PC-3 (cell line): ENCODE measurements at regions not wholly inside any gene's neighbourhood (a gene's known extent, or its start where the extent isn't known, plus 50 kb on each side); places are given as distances from the start of the nearest gene placed in this dataset.

Source experiments
- ATAC-seq: fragments of 200-7000 bp; cut with Tn5 transposase; 2 replicates; pipeline ENCODE4 v1.9.1; 2020; ENCODE audit warnings: mild to moderate bottlenecking, moderate library complexity
- BruUV-seq: library from RNA; stranded (reverse); fragments of 400-500 nt; replicated peaks from 2 replicates; lab custom pipeline; 2021; lab: Mats Ljungman, UMichigan
- CTCF ChIA-PET: fragments of 300-600 bp; sonication (Branson Sonifier 250); formaldehyde crosslinking; loops from one replicate; lab custom pipeline; 2022; ENCODE audit warnings: antibody characterized with exemption; lab: Charles Lee
- POLR2A ChIA-PET: fragments of 300-600 bp; sonication (Branson Sonifier 250); formaldehyde crosslinking; loops from one replicate; lab custom pipeline; 2022; ENCODE audit warnings: antibody characterized with exemption; ENCODE audit not compliant: unreplicated experiment; lab: Charles Lee
- DNase-seq: peaks from one replicate; pipeline ENCODE4 v3.0.0-alpha.2; 2015
- H2AFZ ChIP-seq: fragments of 300-600 bp; sonication (generic); 2 replicates; pipeline ENCODE4 v1.6.0; 2016; ENCODE audit warnings: antibody characterized with exemption, low read length
- H3F3A ChIP-seq: fragments of 300-600 bp; sonication (generic); one replicate; pipeline ENCODE4 v1.6.0; 2017; ENCODE audit warnings: antibody characterized with exemption, low read length, control low read depth, mild to moderate bottlenecking; ENCODE audit not compliant: unreplicated experiment
- H3K27ac ChIP-seq: fragments of 300-600 bp; sonication (generic); 2 replicates; pipeline ENCODE4 v1.5.1; 2016; ENCODE audit warnings: mild to moderate bottlenecking, low read length
- H3K27me3 ChIP-seq: fragments of 300-600 bp; sonication (generic); 2 replicates; pipeline ENCODE4 v1.6.1; 2016; ENCODE audit warnings: low read length, mixed read lengths
- H3K36me3 ChIP-seq: fragments of 300-600 bp; sonication (generic); 2 replicates; pipeline ENCODE4 v1.6.1; 2016; ENCODE audit warnings: low read depth, mixed run types, low read length, mixed read lengths
- H3K4me1 ChIP-seq: fragments of 300-600 bp; sonication (generic); 2 replicates; pipeline ENCODE4 v1.5.1; 2016; ENCODE audit warnings: low read length; ENCODE audit not compliant: insufficient read depth
- H3K4me2 ChIP-seq: fragments of 300-600 bp; sonication (generic); 2 replicates; pipeline ENCODE4 v1.6.0; 2016; ENCODE audit warnings: low read length
- H3K4me3 ChIP-seq: fragments of 300-600 bp; sonication (generic); 2 replicates; pipeline ENCODE4 v1.5.1; 2016; ENCODE audit warnings: mild to moderate bottlenecking, low read length, mixed read lengths
- H3K79me2 ChIP-seq: fragments of 300-600 bp; sonication (generic); 2 replicates; pipeline ENCODE4 v1.6.1; 2017; ENCODE audit warnings: low read length, mixed read lengths
- H3K9ac ChIP-seq: fragments of 300-600 bp; sonication (generic); 2 replicates; pipeline ENCODE4 v1.6.0; 2016; ENCODE audit warnings: mild to moderate bottlenecking, low read length
- H3K9me2 ChIP-seq: fragments of 300-600 bp; sonication (generic); replicated peaks from 2 replicates; pipeline ENCODE4 v1.6.1; 2016; ENCODE audit warnings: mixed run types, low read length, mixed read lengths
- H3K9me3 ChIP-seq: fragments of 300-600 bp; sonication (generic); 2 replicates; pipeline ENCODE4 v1.6.1; 2016; ENCODE audit warnings: low read length, mixed read lengths
- H4K20me1 ChIP-seq: fragments of 300-600 bp; sonication (generic); 2 replicates; pipeline ENCODE4 v1.6.1; 2016; ENCODE audit warnings: low read length, mixed read lengths
- EZH2 ChIP-seq: fragments of 300-600 bp; sonication (generic); IDR thresholded peaks from one replicate; pipeline ENCODE4 v1.6.1; 2017; ENCODE audit warnings: antibody characterized with exemption, mild to moderate bottlenecking, low read length; ENCODE audit not compliant: unreplicated experiment
- EZH2phosphoT487 ChIP-seq: fragments of 300-600 bp; sonication (generic); IDR thresholded peaks from 2 replicates; pipeline ENCODE4 v1.6.1; 2018; ENCODE audit warnings: mild to moderate bottlenecking, antibody characterized with exemption, low read length, borderline replicate concordance
- intact Hi-C: fragments of 100-400 bp; cut with micrococcal nuclease; formaldehyde crosslinking; loops from 2 replicates; pipeline ENCODE4 v1.9.0; 2023
- TF ChIP-seq, protein P1 (sequence below): fragments of 300-600 bp; sonication (generic); conservative IDR thresholded peaks from 2 replicates; pipeline ENCODE4 v1.5.1; 2017; ENCODE audit warnings: antibody characterized with exemption, low read depth, mild to moderate bottlenecking, low read length

DNA sequence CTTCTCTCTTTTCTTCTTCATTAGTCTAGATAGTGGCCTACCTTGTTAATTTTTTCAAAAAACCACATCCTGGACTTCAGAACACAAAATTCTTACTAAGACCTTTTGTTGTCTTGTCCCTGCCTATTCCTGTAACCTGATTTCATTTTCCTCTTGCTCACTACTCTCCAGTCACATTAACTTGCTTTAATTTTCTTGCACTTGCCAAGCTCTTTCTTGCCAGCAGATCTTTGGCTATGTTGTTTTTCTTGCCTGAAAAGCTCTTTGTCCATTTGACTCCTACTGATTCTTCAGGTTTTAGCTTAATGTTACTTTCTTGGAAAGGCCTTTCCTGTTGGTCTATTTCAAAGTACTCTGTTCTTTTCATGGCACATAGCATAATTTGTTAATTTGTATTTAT lies 356.8 kb downstream of the OSTF1 start:
- CTCF ChIA-PET: no interaction called here
- Histone ChIP-seq H3K4me1 (no peaks in the 10 kb centered on the region), H3K36me3 (no peaks in the 10 kb centered on the region), H2AFZ (no peak overlapping the region), H3K27me3 (no peaks in the 10 kb centered on the region), H3K79me2 (no peaks in the 10 kb centered on the region), H3K4me2 (no peak overlapping the region), H3K27ac (no peak overlapping the region), H3K9ac (no peak overlapping the region), H3F3A (no peaks in the 10 kb centered on the region), H3K9me3 (no peaks in the 10 kb centered on the region), H3K9me2 (no peaks in the 10 kb centered on the region), H4K20me1 (no peaks in the 10 kb centered on the region), H3K4me3 (no peak overlapping the region)
- intact Hi-C loops: no loop called here
- POLR2A ChIA-PET: no interaction called here
- no TSS peak for BruUV-seq
- ATAC-seq: no peak
- TF ChIP-seq EZH2phosphoT487 (no peak), EZH2 (no peak)
- TF ChIP-seq, protein P1, sequence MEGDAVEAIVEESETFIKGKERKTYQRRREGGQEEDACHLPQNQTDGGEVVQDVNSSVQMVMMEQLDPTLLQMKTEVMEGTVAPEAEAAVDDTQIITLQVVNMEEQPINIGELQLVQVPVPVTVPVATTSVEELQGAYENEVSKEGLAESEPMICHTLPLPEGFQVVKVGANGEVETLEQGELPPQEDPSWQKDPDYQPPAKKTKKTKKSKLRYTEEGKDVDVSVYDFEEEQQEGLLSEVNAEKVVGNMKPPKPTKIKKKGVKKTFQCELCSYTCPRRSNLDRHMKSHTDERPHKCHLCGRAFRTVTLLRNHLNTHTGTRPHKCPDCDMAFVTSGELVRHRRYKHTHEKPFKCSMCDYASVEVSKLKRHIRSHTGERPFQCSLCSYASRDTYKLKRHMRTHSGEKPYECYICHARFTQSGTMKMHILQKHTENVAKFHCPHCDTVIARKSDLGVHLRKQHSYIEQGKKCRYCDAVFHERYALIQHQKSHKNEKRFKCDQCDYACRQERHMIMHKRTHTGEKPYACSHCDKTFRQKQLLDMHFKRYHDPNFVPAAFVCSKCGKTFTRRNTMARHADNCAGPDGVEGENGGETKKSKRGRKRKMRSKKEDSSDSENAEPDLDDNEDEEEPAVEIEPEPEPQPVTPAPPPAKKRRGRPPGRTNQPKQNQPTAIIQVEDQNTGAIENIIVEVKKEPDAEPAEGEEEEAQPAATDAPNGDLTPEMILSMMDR: no peak
- no peak for DNase-seq

DNA sequence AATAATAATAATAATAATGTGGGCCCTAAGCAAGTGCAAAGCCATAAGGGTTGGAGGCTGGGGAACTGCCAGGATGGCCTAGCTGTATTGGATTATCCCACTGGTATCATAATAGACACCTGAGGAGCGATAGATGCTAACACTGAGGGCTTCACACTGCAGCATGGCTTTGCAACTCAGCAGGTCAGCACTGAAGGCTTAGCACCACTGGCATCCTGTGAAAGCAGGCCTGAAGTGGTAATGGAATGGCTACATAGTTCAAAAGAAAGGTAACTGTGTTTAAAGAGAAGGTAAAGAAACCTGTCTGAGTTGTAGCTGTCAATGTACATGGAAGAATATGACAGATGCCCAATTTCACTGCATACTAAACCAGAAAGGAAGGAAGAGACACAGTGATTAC lies 359.0 kb downstream of the OSTF1 start:
- CTCF ChIA-PET: no interaction called here
- BruUV-seq: no TSS peak
- H3K9me2 ChIP-seq: no peaks in the 10 kb centered on the region

DNA sequence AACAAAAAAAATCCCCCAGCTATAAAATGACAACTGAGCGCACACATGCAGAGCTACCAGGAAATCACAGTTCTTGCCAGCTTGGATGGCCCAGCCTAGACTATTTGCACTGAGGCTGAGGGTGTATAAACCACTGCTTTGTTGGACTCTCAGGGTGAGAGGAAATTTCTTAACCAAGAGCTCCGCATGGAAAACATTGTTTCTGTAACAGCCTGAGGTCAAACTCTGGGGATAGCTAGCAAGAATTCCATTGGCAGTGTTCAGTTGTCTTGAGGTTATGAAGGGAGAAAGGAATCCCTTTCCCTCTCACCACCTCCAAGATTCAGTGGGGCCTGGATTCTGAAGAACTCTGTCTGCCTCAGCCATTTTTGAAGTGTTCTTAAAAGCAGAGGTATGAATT lies 360.0 kb downstream of the OSTF1 start:
- ChIA-PET POLR2A (no interaction called here), CTCF (no interaction called here)
- no peaks in the 10 kb centered on the region for H3K36me3 ChIP-seq
- no peak overlapping the region for H3K27ac ChIP-seq
- no peaks in the 10 kb centered on the region for H3K9me2 ChIP-seq
- H3K4me1 ChIP-seq: no peaks in the 10 kb centered on the region
- H2AFZ ChIP-seq: no peak overlapping the region
- H3K79me2 ChIP-seq: no peaks in the 10 kb centered on the region
- DNase-seq (no peak), ATAC-seq (no peak)
- TF ChIP-seq EZH2 (no peak), EZH2phosphoT487 (no peak)
- TF ChIP-seq, protein P1: no peak
- intact Hi-C loops: no loop called here
- no peaks in the 10 kb centered on the region for H4K20me1 ChIP-seq
- H3K4me2 ChIP-seq: no peak overlapping the region
- no peak overlapping the region for H3K4me3 ChIP-seq
- H3K9ac ChIP-seq: no peak overlapping the region
- H3K27me3 ChIP-seq: no peaks in the 10 kb centered on the region
- H3K9me3 ChIP-seq: no peaks in the 10 kb centered on the region
- no peaks in the 10 kb centered on the region for H3F3A ChIP-seq
- BruUV-seq: no TSS peak

More for the DNA sequence above, 359.0 kb downstream of the OSTF1 start:
- intact Hi-C loops: no loop called here
- POLR2A ChIA-PET: no interaction called here
- no peak overlapping the region for H2AFZ ChIP-seq
- no peak for DNase-seq
- H3F3A ChIP-seq: no peaks in the 10 kb centered on the region
- H3K4me2 ChIP-seq: no peak overlapping the region
- no peaks in the 10 kb centered on the region for H3K9me3 ChIP-seq
- no peaks in the 10 kb centered on the region for H3K36me3 ChIP-seq
- H3K4me1 ChIP-seq: no peaks in the 10 kb centered on the region
- H4K20me1 ChIP-seq: no peaks in the 10 kb centered on the region
- no peaks in the 10 kb centered on the region for H3K27me3 ChIP-seq
- H3K27ac ChIP-seq: no peak overlapping the region
- ATAC-seq: no peak
- H3K79me2 ChIP-seq: no peaks in the 10 kb centered on the region
- H3K9ac ChIP-seq: no peak overlapping the region
- no peak overlapping the region for H3K4me3 ChIP-seq
- TF ChIP-seq EZH2phosphoT487 (no peak), EZH2 (no peak)
- TF ChIP-seq, protein P1: no peak
